GM12864 (cell line): ENCODE measurements at regions not wholly inside any gene's neighbourhood (a gene's known extent, or its start where the extent isn't known, plus 50 kb on each side); places are given as distances from the start of the nearest gene placed in this dataset.
"Not testable (repeated sequence)": the region's sequence is repeated elsewhere in the genome, so short reads cannot be mapped to it uniquely, and the experiment has no call there.

Source experiments
- DNase-seq: peaks from one replicate; pipeline ENCODE4 v3.0.0-alpha.2; 2011; ENCODE audit warnings: low read depth
- H3K4me3 ChIP-seq: 2 replicates; pipeline ENCODE4 v1.5.1; 2011; ENCODE audit warnings: mild to moderate bottlenecking, low read depth, low read length, control low read depth
- CTCF ChIP-seq: IDR thresholded peaks from 2 replicates; pipeline ENCODE4 v1.5.1; 2011; ENCODE audit warnings: low read depth, mild to moderate bottlenecking, moderate library complexity, low read length, control low read depth, inconsistent platforms; ENCODE audit errors: missing control alignments

- H3K4me3 ChIP-seq, result no peak overlapping the region
- no peak for TF ChIP-seq CTCF
- DNase-seq, result no peak
Measured at GRCh38 chr7:25455683-25456251, 227.5 kb upstream of the NPVF start.

- no peak for TF ChIP-seq CTCF
- H3K4me3 ChIP-seq, result no peak overlapping the region
- no peak for DNase-seq
Measured at GRCh38 chr7:25456467-25457171, 228.3 kb upstream of the NPVF start.

- H3K4me3 ChIP-seq, result no peak overlapping the region
- no peak for TF ChIP-seq CTCF
- no peak for DNase-seq
Measured at GRCh38 chr7:25459057-25459456, 230.8 kb upstream of the NPVF start.

GRCh38 chr7:25460433-25460832 lies 232.1 kb upstream of the NPVF start:
- no peak overlapping the region for H3K4me3 ChIP-seq
- TF ChIP-seq CTCF, result no peak
- no peak for DNase-seq

- no peak overlapping the region for H3K4me3 ChIP-seq
- no peak for DNase-seq
- TF ChIP-seq CTCF, result no peak
Measured at GRCh38 chr7:25469669-25470068, 241.4 kb upstream of the NPVF start.

GRCh38 chr7:25476863-25477499 lies 248.7 kb upstream of the NPVF start:
- DNase-seq, result no peak
- TF ChIP-seq CTCF, result no peak
- H3K4me3 ChIP-seq, result no peak overlapping the region

- not testable (repeated sequence) for DNase-seq, H3K4me3 ChIP-seq
Measured at GRCh38 chr7:25478221-25478620, 249.9 kb upstream of the NPVF start.
